ENCODE measurements at regions not wholly inside any gene's neighbourhood (a gene's known extent, or its start where the extent isn't known, plus 50 kb on each side); places are given as distances from the start of the nearest gene placed in this dataset.

GRCh38 chr6:92329208-92329847 is 1090.0 kb downstream of the EPHA7 start:
- no peak overlapping the region for H3K27ac ChIP-seq (ENCODE audit: control insufficient read depth, insufficient read depth, low read length)
- H3K4me2 ChIP-seq (ENCODE audit: control insufficient read depth, extremely low read depth, insufficient read depth, low read depth, low read length) = no peak overlapping the region
- H3K9me1 ChIP-seq (ENCODE audit: control insufficient read depth, extremely low read depth, insufficient read depth, low read length) = no peaks in the 10 kb centered on the region
- dilution Hi-C loops (cut with MboI; ENCODE audit: extremely low pct_ligation_motif_present, low sequenced_read_pairs) = no loop called here
- FAIRE-seq (no peak), DNase-seq (ENCODE audit: low read depth, low spot score) (no peak)
- no peak overlapping the region for H2AFZ ChIP-seq (ENCODE audit: control insufficient read depth, low read length)
- H4K20me1 ChIP-seq (ENCODE audit: control insufficient read depth, extremely low read depth, insufficient read depth, low read length) = no peaks in the 10 kb centered on the region
- no peak overlapping the region for H3K9ac ChIP-seq (ENCODE audit: control insufficient read depth, extremely low read depth, insufficient read depth, low read length)
- no peak overlapping the region for H3K4me3 ChIP-seq (ENCODE audit: control insufficient read depth in 2 of 3, extremely low read depth in 1 of 3, insufficient read depth in 2 of 3, low read depth in 1 of 3, low read length in 3 of 3)
- H3K36me3 ChIP-seq (ENCODE audit: control insufficient read depth in 2 of 2, extremely low read depth in 1 of 2, insufficient read depth in 2 of 2, low read length in 2 of 2) = no peaks in the 10 kb centered on the region
- no peaks in the 10 kb centered on the region for H3K4me1 ChIP-seq (ENCODE audit: control insufficient read depth, extremely low read depth, insufficient read depth, low read length)
- H3K9me3 ChIP-seq (ENCODE audit: control insufficient read depth, low read depth, low read length) = no peaks in the 10 kb centered on the region
- TF ChIP-seq, protein P1, sequence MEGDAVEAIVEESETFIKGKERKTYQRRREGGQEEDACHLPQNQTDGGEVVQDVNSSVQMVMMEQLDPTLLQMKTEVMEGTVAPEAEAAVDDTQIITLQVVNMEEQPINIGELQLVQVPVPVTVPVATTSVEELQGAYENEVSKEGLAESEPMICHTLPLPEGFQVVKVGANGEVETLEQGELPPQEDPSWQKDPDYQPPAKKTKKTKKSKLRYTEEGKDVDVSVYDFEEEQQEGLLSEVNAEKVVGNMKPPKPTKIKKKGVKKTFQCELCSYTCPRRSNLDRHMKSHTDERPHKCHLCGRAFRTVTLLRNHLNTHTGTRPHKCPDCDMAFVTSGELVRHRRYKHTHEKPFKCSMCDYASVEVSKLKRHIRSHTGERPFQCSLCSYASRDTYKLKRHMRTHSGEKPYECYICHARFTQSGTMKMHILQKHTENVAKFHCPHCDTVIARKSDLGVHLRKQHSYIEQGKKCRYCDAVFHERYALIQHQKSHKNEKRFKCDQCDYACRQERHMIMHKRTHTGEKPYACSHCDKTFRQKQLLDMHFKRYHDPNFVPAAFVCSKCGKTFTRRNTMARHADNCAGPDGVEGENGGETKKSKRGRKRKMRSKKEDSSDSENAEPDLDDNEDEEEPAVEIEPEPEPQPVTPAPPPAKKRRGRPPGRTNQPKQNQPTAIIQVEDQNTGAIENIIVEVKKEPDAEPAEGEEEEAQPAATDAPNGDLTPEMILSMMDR (optimal IDR thresholded peaks at IDR 0.05 in 1 of 3, IDR thresholded peaks at IDR 0.05 in 1 of 3, conservative IDR thresholded peaks at IDR 0.05 in 1 of 3; ENCODE audit: extremely low read depth in 1 of 3, insufficient read depth in 2 of 3, low read length in 3 of 3) = no peak
- TF ChIP-seq EZH2 (IDR thresholded peaks at IDR 0.05; ENCODE audit: low read length) = no peak
- no peaks in the 10 kb centered on the region for H3K79me2 ChIP-seq (ENCODE audit: control insufficient read depth, insufficient read depth, low read length)
- no peaks in the 10 kb centered on the region for H3K27me3 ChIP-seq (ENCODE audit: control insufficient read depth, extremely low read depth, insufficient read depth, low read length)

- Histone ChIP-seq H3K79me2 (ENCODE audit: control insufficient read depth, insufficient read depth, low read length) (no peaks in the 10 kb centered on the region), H3K4me3 (ENCODE audit: control insufficient read depth in 2 of 3, extremely low read depth in 1 of 3, insufficient read depth in 2 of 3, low read depth in 1 of 3, low read length in 3 of 3) (no peak overlapping the region), H3K36me3 (ENCODE audit: control insufficient read depth in 2 of 2, extremely low read depth in 1 of 2, insufficient read depth in 2 of 2, low read length in 2 of 2) (no peaks in the 10 kb centered on the region), H3K9me1 (ENCODE audit: control insufficient read depth, extremely low read depth, insufficient read depth, low read length) (no peaks in the 10 kb centered on the region), H4K20me1 (ENCODE audit: control insufficient read depth, extremely low read depth, insufficient read depth, low read length) (no peaks in the 10 kb centered on the region), H2AFZ (ENCODE audit: control insufficient read depth, low read length) (no peak overlapping the region), H3K4me2 (ENCODE audit: control insufficient read depth, extremely low read depth, insufficient read depth, low read depth, low read length) (no peak overlapping the region), H3K27ac (ENCODE audit: control insufficient read depth, insufficient read depth, low read length) (no peak overlapping the region), H3K9ac (ENCODE audit: control insufficient read depth, extremely low read depth, insufficient read depth, low read length) (no peak overlapping the region), H3K27me3 (ENCODE audit: control insufficient read depth, extremely low read depth, insufficient read depth, low read length) (no peaks in the 10 kb centered on the region), H3K4me1 (ENCODE audit: control insufficient read depth, extremely low read depth, insufficient read depth, low read length) (no peaks in the 10 kb centered on the region), H3K9me3 (ENCODE audit: control insufficient read depth, low read depth, low read length) (no peaks in the 10 kb centered on the region)
- FAIRE-seq (no peak), DNase-seq (ENCODE audit: low read depth, low spot score) (no peak)
- dilution Hi-C loops (cut with MboI; ENCODE audit: extremely low pct_ligation_motif_present, low sequenced_read_pairs) = no loop called here
- TF ChIP-seq EZH2 (IDR thresholded peaks at IDR 0.05; ENCODE audit: low read length) = no peak
- TF ChIP-seq, protein P1 (optimal IDR thresholded peaks at IDR 0.05 in 1 of 3, IDR thresholded peaks at IDR 0.05 in 1 of 3, conservative IDR thresholded peaks at IDR 0.05 in 1 of 3; ENCODE audit: extremely low read depth in 1 of 3, insufficient read depth in 2 of 3, low read length in 3 of 3) = no peak
These were observed 1104.0 kb downstream of the EPHA7 start for GRCh38 chr6:92315312-92315711.

All from keratinocyte (primary cell).